K562 (cell line): ENCODE measurements at regions not wholly inside any gene's neighbourhood (a gene's known extent, or its start where the extent isn't known, plus 50 kb on each side); places are given as distances from the start of the nearest gene placed in this dataset.
A peak's percentile ranks its signal among the peaks of the same experiment; 100 is the strongest.

ENCODE experiments used
- ATAC-seq: fragments of 200-7000 bp; cut with Tn5 transposase; 3 replicates; pipeline ENCODE4 v1.9.1; 2020; ENCODE audit warnings: moderate library complexity
- BruUV-seq: library from RNA; stranded (reverse); fragments of 400-500 nt; replicated peaks from 2 replicates; lab custom pipeline; 2021; lab: Mats Ljungman, UMichigan
- CTCF ChIA-PET: fragments of 300-600 bp; formaldehyde crosslinking; extraction: SDS; loops from one replicate; lab custom pipeline; 2021; ENCODE audit warnings: low intra/inter-chr PET ratio; lab: Yijun Ruan, JAX
- POLR2A ChIA-PET: fragments of 300-600, 350-650 bp; sonication (Branson Sonifier 250); formaldehyde crosslinking; extraction: SDS; loops from one replicate; lab custom pipeline; 2021; ENCODE audit warnings: antibody characterized with exemption, inconsistent platforms; lab: Yijun Ruan, JAX
- DNase-seq, 4 experiments: peaks; one replicate each; pipeline versions ENCODE4 v3.0.0 to v3.0.0-alpha.2; 2011 to 2018; ENCODE audit warnings: low spot score in 3 of 4, mixed read lengths in 3 of 4; ENCODE audit errors: extremely low read depth in 1 of 4
- FAIRE-seq: peaks from 2 replicates; lab custom pipeline; 2011; peaks lifted over from hg19 to GRCh38; lab: Jason Lieb, UNC
- H2AFZ ChIP-seq: 2 replicates; pipeline ENCODE4 v1.6.0; 2011; ENCODE audit warnings: low read depth, low read length, control low read depth, inconsistent platforms
- H3K27ac ChIP-seq: fragments of 200-600 bp; 3 replicates; pipeline ENCODE4 v1.8.0; 2011; ENCODE audit warnings: low read depth, mild to moderate bottlenecking, control low read depth, inconsistent platforms, low read length, moderate library complexity, mixed read lengths; ENCODE audit errors: extremely low read depth
- H3K27me3 ChIP-seq, 2 experiments: fragments of 300-600 bp in 1 of 2; 2 replicates in 1 of 2; 3 replicates in 1 of 2; pipeline versions ENCODE4 v1.6.0 to v1.8.0; 2011; ENCODE audit warnings: inconsistent platforms in 2 of 2, low read length in 2 of 2, mild to moderate bottlenecking in 1 of 2, mixed read lengths in 1 of 2, moderate library complexity in 1 of 2; ENCODE audit not compliant: control insufficient read depth in 2 of 2, insufficient read depth in 2 of 2
- H3K36me3 ChIP-seq: fragments of 300-600 bp; 3 replicates; pipeline ENCODE4 v1.8.0; 2011; ENCODE audit warnings: mild to moderate bottlenecking, low read length, inconsistent platforms; ENCODE audit not compliant: control insufficient read depth, insufficient read depth
- H3K4me1 ChIP-seq, 2 experiments: fragments of 200-600 bp in 1 of 2; replicated peaks in 1 of 2; 2 replicates in 1 of 2; 3 replicates in 1 of 2; pipeline versions ENCODE4 v1.5.1 to v1.8.0; 2011; ENCODE audit warnings: inconsistent platforms in 2 of 2, low read length in 2 of 2, mild to moderate bottlenecking in 1 of 2, mixed read lengths in 1 of 2, moderate library complexity in 1 of 2; ENCODE audit not compliant: control insufficient read depth in 2 of 2, insufficient read depth in 2 of 2
- H3K4me2 ChIP-seq: 2 replicates; pipeline ENCODE4 v1.6.1; 2011; ENCODE audit warnings: low read length, control low read depth, inconsistent platforms, mixed read lengths; ENCODE audit not compliant: insufficient read depth
- H3K4me3 ChIP-seq: fragments of 200-600 bp; sonication (generic), shearing (Covaris generic); 2 replicates; pipeline ENCODE4 v1.5.1; 2016; ENCODE audit warnings: control low read depth, inconsistent platforms
- H3K79me2 ChIP-seq: fragments of 200-600 bp; 3 replicates; pipeline ENCODE4 v1.8.0; 2011; ENCODE audit warnings: low read length, inconsistent platforms; ENCODE audit not compliant: control insufficient read depth, insufficient read depth
- H3K9ac ChIP-seq, 2 experiments: 2 replicates each; pipeline versions ENCODE4 v1.6.0 to v1.6.1; 2011; ENCODE audit warnings: low read depth in 2 of 2, low read length in 2 of 2, control low read depth in 1 of 2, inconsistent platforms in 1 of 2, mild to moderate bottlenecking in 1 of 2, mixed read lengths in 1 of 2; ENCODE audit not compliant: insufficient read depth in 1 of 2
- H3K9me1 ChIP-seq: one replicate; pipeline ENCODE4 v1.6.0; 2011; ENCODE audit warnings: inconsistent platforms, mild to moderate bottlenecking, low read length, moderate library complexity; ENCODE audit not compliant: control insufficient read depth, insufficient read depth
- H3K9me3 ChIP-seq: replicated peaks from 2 replicates; pipeline ENCODE4 v1.5.1; 2011; ENCODE audit warnings: low read depth, low read length, inconsistent platforms; ENCODE audit not compliant: control insufficient read depth, insufficient read depth
- H4K20me1 ChIP-seq: replicated peaks from 2 replicates; pipeline ENCODE4 v1.6.1; 2011; ENCODE audit warnings: low read length, inconsistent platforms, mixed read lengths; ENCODE audit not compliant: control insufficient read depth, insufficient read depth
- BHLHE40 ChIP-seq: IDR thresholded peaks from 2 replicates; pipeline ENCODE4 v1.6.1; 2011; ENCODE audit warnings: low read length, improper control_type of control experiment
- BRD9 ChIP-seq: fragments of 450-650 bp; IDR thresholded peaks from 2 replicates; pipeline ENCODE4 v1.6.1; 2018; ENCODE audit warnings: low read depth; ENCODE audit not compliant: partially characterized antibody
- CXXC5 ChIP-seq: fragments of 250-450 bp; sonication (Bioruptor Pico); IDR thresholded peaks from 2 replicates; pipeline ENCODE4 v1.8.0; 2022; ENCODE audit warnings: inconsistent platforms, mild to moderate bottlenecking, moderate library complexity
- EP400 ChIP-seq: fragments of 450-650 bp; IDR thresholded peaks from 2 replicates; pipeline ENCODE4 v1.6.1; 2017; ENCODE audit warnings: antibody characterized with exemption, mild to moderate bottlenecking, moderate library complexity
- HES1 ChIP-seq: fragments of 450-650 bp; IDR thresholded peaks from 2 replicates; pipeline ENCODE4 v1.6.1; 2016; ENCODE audit warnings: low read depth, mild to moderate bottlenecking, moderate library complexity
- SP1 ChIP-seq: sonication (generic); formaldehyde crosslinking; IDR thresholded peaks from 2 replicates; pipeline ENCODE4 v1.8.1; 2022; ENCODE audit warnings: mild to moderate bottlenecking, missing genetic modification reagents
- WGBS: fragments of 100-300 bp; shearing (Covaris generic); methylation state at CpG from one replicate; pipeline ENCODE4 v1.1.6; 2016; ENCODE audit warnings: low coverage, mixed read lengths; ENCODE audit not compliant: insufficient coverage; ENCODE audit errors: missing lambda C conversion rate; 5-methylcytosine and 5-hydroxymethylcytosine counted together
- in situ Hi-C: fragments of 300-500 bp; cut with MboI; formaldehyde crosslinking; loops from 4 replicates; pipeline ENCODE4 v1.15.0; 2018; ENCODE audit warnings: inconsistent platforms, mixed read lengths
- intact Hi-C: fragments of 100-400 bp; cut with micrococcal nuclease; formaldehyde crosslinking; loops from 2 replicates; pipeline ENCODE4 v1.14.2; 2022

- TF ChIP-seq EP400 (no peak), BHLHE40 (no peak)
Measured at GRCh38 chr5:12623408-12623807, 719.2 kb upstream of the CTNND2 start (continued).

- no peak overlapping the region for H3K4me3 ChIP-seq
- intact Hi-C loops: no loop called here
- ChIA-PET POLR2A (no interaction called here), CTCF (no interaction called here)
- peaks cover 7 to 43% of the 10 kb centered on the region in 2 experiments for H3K4me1 ChIP-seq
- no TSS peak for BruUV-seq
- H3K79me2 ChIP-seq: peaks cover 93% of the 10 kb centered on the region
- H3K4me2 ChIP-seq: peak overlapping the region; percentile 35
- H3K27me3 ChIP-seq: no peaks in the 10 kb centered on the region
- peaks cover 10% of the 10 kb centered on the region; the same call in 1 of the 3 replicates for H3K36me3 ChIP-seq
- H3K9me3 ChIP-seq: peaks cover 4% of the 10 kb centered on the region; the same call in 1 of the 2 replicates
- in situ Hi-C loops: no loop called here
- H4K20me1 ChIP-seq: no peaks in the 10 kb centered on the region
- WGBS: 7% methylated on average over 4 of the region's 4 CpGs
- peak overlapping the region; percentile 83 for H3K27ac ChIP-seq
- H3K9me1 ChIP-seq: no peaks in the 10 kb centered on the region
- DNase-seq (no peak), ATAC-seq (peak; percentile 36), FAIRE-seq (no peak)
- peak overlapping the region in 1 of 2 experiments; percentile 65; a peak in 2 of 4 replicates for H3K9ac ChIP-seq
- H2AFZ ChIP-seq: no peak overlapping the region; the same call in 1 of the 2 replicates
- TF ChIP-seq HES1: no peak
- TF ChIP-seq BRD9: no peak
- TF ChIP-seq SP1: no peak
- 0 out of 2 replicates have a peak, but pooled peaks have one; percentile 23 for TF ChIP-seq CXXC5
Measured at GRCh38 chr5:12616093-12616492, 711.8 kb upstream of the CTNND2 start.
